Aorta (tissue), 5 donors: ENCODE measurements at regions not wholly inside any gene's neighbourhood (a gene's known extent, or its start where the extent isn't known, plus 50 kb on each side); places are given as distances from the start of the nearest gene placed in this dataset.
"Not testable (repeated sequence)": the region's sequence is repeated elsewhere in the genome, so short reads cannot be mapped to it uniquely, and the experiment has no call there.

ENCODE experiments used
- ATAC-seq: fragments of 200-7000 bp; cut with Tn5 transposase; one replicate; pipeline ENCODE4 v1.9.1; 2022; ENCODE audit warnings: moderate library complexity; ENCODE audit not compliant: low FRiP score
- DNase-seq, 2 donors: peaks; one replicate each; pipeline ENCODE4 v3.0.0-alpha.2; 2020
- H3K27ac ChIP-seq, 2 donors: one replicate each; pipeline ENCODE4 v1.5.1; 2013; ENCODE audit warnings: low read length in 2 of 2, mild to moderate bottlenecking in 2 of 2, moderate library complexity in 2 of 2, control low read depth in 1 of 2, inconsistent platforms in 1 of 2, low read depth in 1 of 2
- H3K27me3 ChIP-seq, 2 donors: one replicate each; pipeline ENCODE4 v1.6.1; 2013; ENCODE audit warnings: control low read depth in 1 of 2, low read length in 1 of 2, mild to moderate bottlenecking in 1 of 2, moderate library complexity in 1 of 2; ENCODE audit not compliant: insufficient read depth in 2 of 2, control insufficient read depth in 1 of 2
- H3K36me3 ChIP-seq, 2 donors: one replicate each; pipeline ENCODE4 v1.6.1; 2013; ENCODE audit warnings: control low read depth in 1 of 2, low read length in 1 of 2, mild to moderate bottlenecking in 1 of 2; ENCODE audit not compliant: insufficient read depth in 2 of 2, control insufficient read depth in 1 of 2
- H3K4me1 ChIP-seq, 2 donors: one replicate each; pipeline ENCODE4 v1.6.1; 2013; ENCODE audit warnings: low read length in 2 of 2, control low read depth in 1 of 2, mild to moderate bottlenecking in 1 of 2, moderate library complexity in 1 of 2; ENCODE audit not compliant: insufficient read depth in 2 of 2, control insufficient read depth in 1 of 2
- H3K4me3 ChIP-seq, 2 donors: one replicate each; pipeline ENCODE4 v1.5.1; 2013; ENCODE audit warnings: low read length in 2 of 2, control low read depth in 1 of 2, mild to moderate bottlenecking in 1 of 2
- H3K9me3 ChIP-seq: one replicate; pipeline ENCODE4 v1.6.1; 2013; ENCODE audit warnings: mild to moderate bottlenecking, low read length; ENCODE audit not compliant: control insufficient read depth
- WGBS, 2 donors: extraction: QIAGEN DNeasy Blood & Tissue Kit; methylation state at CpG; one replicate each; pipeline ENCODE4 v1.1.7; 2013; 5-methylcytosine and 5-hydroxymethylcytosine counted together
- intact Hi-C, 2 donors: fragments of 100-400 bp; cut with DNase I; formaldehyde crosslinking; loops; one replicate each; pipeline versions ENCODE4 v1.14.2 to v1.15.0; 2022
- donor health status: healthy with polysubstance abuse.
- donor health status: Bipolar disorder and iron deficiency.
- donor health status: DM: no; HTN: no; CAD: no.
- donor health status: DM: no; HTN: no; CAD: no.
- donor health status: DM: yes; HTN: yes; CAD: no.

GRCh38 chr1:143874625-143875024 is 97.2 kb downstream of the FAM72C start:
- H3K36me3 ChIP-seq, H3K27me3 ChIP-seq, ATAC-seq, DNase-seq, intact Hi-C loops, H3K4me1 ChIP-seq, H3K27ac ChIP-seq, H3K9me3 ChIP-seq, H3K4me3 ChIP-seq: not testable (repeated sequence)
- WGBS, 2 donors, result 77 to 86% methylated on average over 2 of the region's 2 CpGs

GRCh38 chr1:143873650-143874049 is 98.1 kb downstream of the FAM72C start:
- DNase-seq, intact Hi-C loops, H3K4me3 ChIP-seq, ATAC-seq, H3K9me3 ChIP-seq, H3K27me3 ChIP-seq, H3K4me1 ChIP-seq, H3K36me3 ChIP-seq, H3K27ac ChIP-seq: not testable (repeated sequence)
- 73 to 87% methylated on average over 2 to 4 of the region's 5 CpGs for WGBS, 2 donors

GRCh38 chr1:143870388-143870787 is 101.4 kb downstream of the FAM72C start:
- H3K36me3 ChIP-seq, H3K27me3 ChIP-seq, H3K4me3 ChIP-seq, H3K4me1 ChIP-seq, DNase-seq, H3K9me3 ChIP-seq, ATAC-seq, intact Hi-C loops, H3K27ac ChIP-seq: not testable (repeated sequence)
- 14% methylated on average over 1 of the region's 1 CpG; no CpG with 5 or more reads in 1 of the 2 donors for WGBS, 2 donors

GRCh38 chr1:143867590-143868220 is 104.1 kb downstream of the FAM72C start:
- H3K4me1 ChIP-seq, H3K27ac ChIP-seq, H3K36me3 ChIP-seq, intact Hi-C loops, ATAC-seq, DNase-seq, H3K9me3 ChIP-seq, H3K4me3 ChIP-seq, H3K27me3 ChIP-seq: not testable (repeated sequence)
- 5 to 8% methylated on average over 3 of the region's 5 CpGs for WGBS, 2 donors

- H3K4me3 ChIP-seq, intact Hi-C loops, H3K36me3 ChIP-seq, H3K9me3 ChIP-seq, H3K4me1 ChIP-seq, ATAC-seq, H3K27me3 ChIP-seq, H3K27ac ChIP-seq, DNase-seq: not testable (repeated sequence)
- 47 to 51% methylated on average over 1 of the region's 1 CpG for WGBS, 2 donors
Measured at GRCh38 chr1:143863901-143864520, 107.8 kb downstream of the FAM72C start.

- H3K4me3 ChIP-seq, intact Hi-C loops: not testable (repeated sequence)
- WGBS, 2 donors, result 44 to 46% methylated on average over 3 to 4 of the region's 4 CpGs
Measured at GRCh38 chr1:143862722-143863121, 109.1 kb downstream of the FAM72C start.

GRCh38 chr1:143861306-143861705 is 110.5 kb downstream of the FAM72C start:
- H3K4me1 ChIP-seq, H3K27me3 ChIP-seq, ATAC-seq, H3K4me3 ChIP-seq, intact Hi-C loops, DNase-seq, H3K27ac ChIP-seq, H3K9me3 ChIP-seq, H3K36me3 ChIP-seq: not testable (repeated sequence)
- no CpG with 5 or more reads among the region's 1 CpG for WGBS, 2 donors

More at GRCh38 chr1:143862722-143863121, 109.1 kb downstream of the FAM72C start:
- not testable (repeated sequence) for H3K9me3 ChIP-seq, ATAC-seq, H3K36me3 ChIP-seq, DNase-seq, H3K27me3 ChIP-seq, H3K27ac ChIP-seq, H3K4me1 ChIP-seq

- H3K27me3 ChIP-seq, H3K4me1 ChIP-seq, DNase-seq, H3K9me3 ChIP-seq, H3K27ac ChIP-seq, ATAC-seq, intact Hi-C loops, H3K36me3 ChIP-seq, H3K4me3 ChIP-seq: not testable (repeated sequence)
- WGBS, 2 donors, result no CpG with 5 or more reads among the region's 1 CpG
Measured at GRCh38 chr1:143855867-143856266, 115.9 kb downstream of the FAM72C start.

- H3K9me3 ChIP-seq, ATAC-seq, H3K36me3 ChIP-seq, H3K27ac ChIP-seq, H3K4me3 ChIP-seq, H3K4me1 ChIP-seq, DNase-seq, intact Hi-C loops, H3K27me3 ChIP-seq: not testable (repeated sequence)
- 100% methylated on average over 1 of the region's 2 CpGs; no CpG with 5 or more reads in 1 of the 2 donors for WGBS, 2 donors
Measured at GRCh38 chr1:143854069-143854468, 117.7 kb downstream of the FAM72C start.
